OCI-LY7 (cell line): ENCODE measurements at regions not wholly inside any gene's neighbourhood (a gene's known extent, or its start where the extent isn't known, plus 50 kb on each side); places are given as distances from the start of the nearest gene placed in this dataset.

ENCODE experiments used
- BruUV-seq: library from RNA; stranded (reverse); fragments of 400-500 nt; replicated peaks from 2 replicates; lab custom pipeline; 2021; lab: Mats Ljungman, UMichigan
- CTCF ChIA-PET: fragments of 300-600 bp; sonication (Branson Sonifier 250); formaldehyde crosslinking; loops from one replicate; lab custom pipeline; 2022; ENCODE audit warnings: antibody characterized with exemption; ENCODE audit not compliant: unreplicated experiment; lab: Charles Lee
- POLR2A ChIA-PET: fragments of 300-600 bp; sonication (Branson Sonifier 250); formaldehyde crosslinking; loops from one replicate; lab custom pipeline; 2022; ENCODE audit warnings: antibody characterized with exemption; lab: Charles Lee
- DNase-seq: peaks from one replicate; pipeline ENCODE4 v3.0.0-alpha.2; 2015; ENCODE audit warnings: low spot score
- H2AFZ ChIP-seq: fragments of 200-600 bp; sonication (generic), shearing (Covaris generic); 2 replicates; pipeline ENCODE4 v1.6.1; 2014; ENCODE audit warnings: mild to moderate bottlenecking, antibody characterized with exemption, low read length, moderate library complexity
- H3K27ac ChIP-seq: fragments of 200-600 bp; sonication (generic); 2 replicates; pipeline ENCODE4 v1.5.1; 2014; ENCODE audit warnings: mixed run types, low read depth, mild to moderate bottlenecking, moderate library complexity, low read length, inconsistent platforms; ENCODE audit not compliant: poor library complexity, severe bottlenecking
- H3K36me3 ChIP-seq: fragments of 200-600 bp; sonication (generic); 2 replicates; pipeline ENCODE4 v1.6.1; 2014; ENCODE audit warnings: mild to moderate bottlenecking, antibody characterized with exemption, low read length, moderate library complexity, mixed read lengths; ENCODE audit not compliant: insufficient read depth
- H3K4me1 ChIP-seq: fragments of 200-600 bp; sonication (generic); 2 replicates; pipeline ENCODE4 v1.5.1; 2014; ENCODE audit warnings: mild to moderate bottlenecking, low read length; ENCODE audit not compliant: insufficient read depth, poor library complexity, severe bottlenecking
- H3K4me2 ChIP-seq: fragments of 200-600 bp; sonication (generic); 2 replicates; pipeline ENCODE4 v1.6.1; 2014; ENCODE audit warnings: mild to moderate bottlenecking, low read length
- H3K4me3 ChIP-seq: fragments of 200-600 bp; sonication (generic); 2 replicates; pipeline ENCODE4 v1.5.1; 2014; ENCODE audit warnings: mild to moderate bottlenecking, low read depth, low read length; ENCODE audit not compliant: poor library complexity, severe bottlenecking
- H3K79me2 ChIP-seq: fragments of 200-600 bp; sonication (generic); 2 replicates; pipeline ENCODE4 v1.6.1; 2016; ENCODE audit warnings: low read depth, mild to moderate bottlenecking, low read length, moderate library complexity, mixed read lengths; ENCODE audit not compliant: insufficient read depth
- H3K9me2 ChIP-seq: fragments of 200-600 bp; sonication (generic); 2 replicates; pipeline ENCODE4 v1.6.1; 2016; ENCODE audit warnings: mild to moderate bottlenecking, low read length, mixed read lengths; ENCODE audit not compliant: insufficient read depth
- H3K9me3 ChIP-seq: fragments of 200-600 bp; sonication (generic); 2 replicates; pipeline ENCODE4 v1.6.1; 2014; ENCODE audit warnings: mild to moderate bottlenecking, mixed run types, low read length, mixed read lengths
- H4K20me1 ChIP-seq: fragments of 200-600 bp; sonication (generic); 2 replicates; pipeline ENCODE4 v1.6.1; 2014; ENCODE audit warnings: mild to moderate bottlenecking, antibody characterized with exemption, low read length, moderate library complexity, mixed read lengths; ENCODE audit not compliant: insufficient read depth
- CTCF ChIP-seq: fragments of 200-600 bp; sonication (generic); conservative IDR thresholded peaks from 2 replicates; pipeline ENCODE4 v1.5.1; 2014; ENCODE audit warnings: mild to moderate bottlenecking, antibody characterized with exemption, low read length, moderate library complexity, mixed read lengths
- EZH2phosphoT487 ChIP-seq: fragments of 200-600 bp; sonication (generic); IDR thresholded peaks from 2 replicates; pipeline ENCODE4 v1.6.1; 2018; ENCODE audit warnings: low read depth, borderline replicate concordance, mild to moderate bottlenecking, mixed run types, antibody characterized with exemption, low read length, moderate library complexity, mixed read lengths
- intact Hi-C: fragments of 100-400 bp; cut with micrococcal nuclease; formaldehyde crosslinking; loops from one replicate; pipeline ENCODE4 v1.10.0; 2022; ENCODE audit not compliant: unreplicated experiment

DNA sequence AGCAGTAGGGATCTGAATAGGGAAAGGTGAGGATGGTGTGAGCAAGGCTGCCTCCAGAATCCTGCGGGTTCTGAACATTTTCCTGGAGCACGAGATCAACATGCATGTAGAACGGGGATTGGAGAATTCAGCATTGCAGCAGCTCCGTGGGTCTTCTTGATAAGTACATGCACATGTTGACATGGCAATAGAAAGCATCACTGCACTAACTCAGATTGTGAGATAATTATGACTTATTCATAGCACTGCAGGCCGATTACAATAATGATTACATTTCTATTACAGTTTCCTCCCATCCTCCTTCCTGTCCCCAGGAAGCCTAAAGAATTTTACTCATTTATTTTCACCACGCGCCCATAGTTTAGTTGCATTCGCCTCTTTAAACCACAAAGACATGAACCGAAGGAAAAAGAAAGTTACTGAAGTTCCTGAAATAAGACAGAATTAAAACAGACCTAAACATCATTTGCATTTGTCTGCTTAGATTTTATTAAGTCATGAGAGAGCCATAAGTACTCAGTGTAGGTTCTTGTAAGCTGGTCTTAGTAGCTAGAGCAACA is 61.3 kb upstream of the ARX start:
- no peaks in the 10 kb centered on the region for H3K79me2 ChIP-seq
- no peak overlapping the region for H3K4me3 ChIP-seq
- no peaks in the 10 kb centered on the region for H4K20me1 ChIP-seq
- H3K36me3 ChIP-seq = no peaks in the 10 kb centered on the region
- H3K4me2 ChIP-seq = no peak overlapping the region
- POLR2A ChIA-PET = no interaction called here
- no peaks in the 10 kb centered on the region for H3K9me2 ChIP-seq
- TF ChIP-seq CTCF (no peak), EZH2phosphoT487 (no peak)
- no peaks in the 10 kb centered on the region for H3K4me1 ChIP-seq
- no peak overlapping the region for H3K27ac ChIP-seq
- no peak for DNase-seq
- CTCF ChIA-PET = no interaction called here
- BruUV-seq = no TSS peak
- intact Hi-C loops = no loop called here
- H2AFZ ChIP-seq = no peak overlapping the region
- H3K9me3 ChIP-seq = no peaks in the 10 kb centered on the region

GRCh38 chrX:25072247-25072646 is 56.5 kb upstream of the ARX start:
- DNase-seq = no peak
- H3K4me2 ChIP-seq = no peak overlapping the region
- H3K9me3 ChIP-seq = no peaks in the 10 kb centered on the region
- no peak overlapping the region for H3K27ac ChIP-seq
- no peaks in the 10 kb centered on the region for H3K79me2 ChIP-seq
- no peak for TF ChIP-seq EZH2phosphoT487
- no peak for TF ChIP-seq CTCF
- POLR2A ChIA-PET = no interaction called here
- no peaks in the 10 kb centered on the region for H3K36me3 ChIP-seq
- no peaks in the 10 kb centered on the region for H3K9me2 ChIP-seq
- no peaks in the 10 kb centered on the region for H4K20me1 ChIP-seq
- H2AFZ ChIP-seq = no peak overlapping the region
- no peaks in the 10 kb centered on the region for H3K4me1 ChIP-seq
- no TSS peak for BruUV-seq
- CTCF ChIA-PET = no interaction called here
- intact Hi-C loops = no loop called here
- H3K4me3 ChIP-seq = no peak overlapping the region

GRCh38 chrX:25070038-25070437 is 54.3 kb upstream of the ARX start:
- Histone ChIP-seq H3K9me2 (no peaks in the 10 kb centered on the region), H3K4me1 (no peaks in the 10 kb centered on the region), H2AFZ (no peak overlapping the region), H3K4me3 (no peak overlapping the region), H3K79me2 (no peaks in the 10 kb centered on the region), H4K20me1 (no peaks in the 10 kb centered on the region), H3K9me3 (no peaks in the 10 kb centered on the region), H3K27ac (no peak overlapping the region), H3K36me3 (no peaks in the 10 kb centered on the region), H3K4me2 (no peak overlapping the region)
- intact Hi-C loops = no loop called here
- ChIA-PET CTCF (no interaction called here), POLR2A (no interaction called here)
- DNase-seq = no peak
- BruUV-seq = no TSS peak
- no peak for TF ChIP-seq EZH2phosphoT487
- no peak for TF ChIP-seq CTCF
